Epidermal melanocyte (primary cell): ENCODE measurements at regions not wholly inside any gene's neighbourhood (a gene's known extent, or its start where the extent isn't known, plus 50 kb on each side); places are given as distances from the start of the nearest gene placed in this dataset.

ENCODE experiments used
- DNase-seq: peaks from one replicate; pipeline ENCODE4 v3.0.0; 2011; ENCODE audit warnings: low spot score; ENCODE audit not compliant: insufficient read length

- no peak for DNase-seq
These were observed 84.5 kb upstream of the FYN start for GRCh38 chr6:111957623-111958315.

GRCh38 chr6:111958534-111958933, 85.3 kb upstream of the FYN start:
- no peak for DNase-seq

- DNase-seq = no peak
These were observed 86.5 kb upstream of the FYN start for GRCh38 chr6:111959766-111960165.

GRCh38 chr6:111967131-111967530, 86.8 kb upstream of the CCN6 start:
- no peak for DNase-seq

DNA sequence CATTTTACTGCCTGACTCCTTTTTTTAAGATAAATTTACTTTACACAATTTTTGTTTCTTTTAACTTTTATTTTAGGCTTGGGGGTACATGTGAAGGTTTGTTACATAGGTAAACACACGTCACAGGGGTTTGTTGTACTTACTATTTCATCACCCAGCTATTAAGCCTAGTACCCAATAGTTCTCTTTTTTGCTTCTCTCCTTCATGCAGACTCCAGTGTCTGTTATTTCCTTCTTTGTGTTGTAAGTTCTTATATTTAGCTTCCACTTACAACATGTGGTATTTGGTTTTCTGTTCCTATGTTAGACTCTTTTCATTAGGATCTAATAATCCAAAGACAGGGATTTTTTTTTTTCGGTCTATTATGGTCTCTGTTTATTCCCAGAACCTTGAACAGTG, 83.5 kb upstream of the CCN6 start:
- DNase-seq = no peak

DNA sequence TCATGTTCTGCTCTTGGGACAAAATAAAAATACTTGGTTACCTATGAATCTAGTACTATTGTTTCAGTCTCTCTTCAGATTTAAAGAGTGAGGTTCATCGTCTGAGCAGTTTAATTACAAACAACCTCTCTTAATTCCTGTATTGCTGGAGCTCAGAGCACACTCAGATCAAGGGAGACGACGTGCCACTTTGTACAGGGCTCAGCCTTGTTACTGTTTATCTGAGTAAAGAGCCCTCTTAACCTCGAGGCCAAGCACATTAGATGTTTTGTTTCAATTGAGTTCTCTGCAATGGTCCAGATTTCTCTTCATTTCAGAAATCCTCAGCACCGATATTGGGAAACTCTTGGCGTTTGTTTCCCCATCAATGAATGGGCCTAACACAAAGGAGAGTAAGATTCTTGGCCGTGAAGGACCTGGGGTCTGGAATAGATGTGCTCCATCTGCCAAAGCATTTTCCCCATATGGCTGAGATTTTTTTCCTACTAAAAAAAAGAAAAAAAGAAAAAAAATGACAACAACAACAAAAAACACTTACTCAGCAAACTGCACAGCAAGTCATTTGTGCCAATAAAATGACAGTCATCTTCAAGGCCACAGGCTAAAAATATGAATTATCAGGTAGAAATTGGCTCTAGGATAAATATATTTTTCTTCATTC, 82.6 kb upstream of the CCN6 start:
- DNase-seq = no peak

- DNase-seq = no peak
These were observed 81.9 kb upstream of the CCN6 start for GRCh38 chr6:111971866-111972532.

DNA sequence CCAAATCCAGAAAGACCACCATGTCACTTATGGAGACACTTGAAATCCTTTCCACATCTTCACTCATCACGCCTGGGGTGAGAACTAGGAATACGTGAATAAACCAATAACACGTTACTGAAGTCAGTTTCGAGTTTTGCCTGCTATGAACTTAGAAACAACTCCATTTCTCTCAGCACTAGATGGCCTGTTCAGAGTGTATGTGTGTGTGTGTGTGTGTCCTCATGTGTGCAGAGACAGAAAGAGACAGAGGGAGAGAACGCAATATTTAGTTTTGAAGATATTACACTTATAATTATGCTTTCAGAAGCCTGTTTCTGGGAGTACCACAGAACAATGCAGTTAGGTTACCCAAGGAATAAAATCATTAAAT, 81.2 kb upstream of the CCN6 start:
- no peak for DNase-seq

GRCh38 chr6:111973118-111973761, 80.7 kb upstream of the CCN6 start:
- DNase-seq = no peak

DNA sequence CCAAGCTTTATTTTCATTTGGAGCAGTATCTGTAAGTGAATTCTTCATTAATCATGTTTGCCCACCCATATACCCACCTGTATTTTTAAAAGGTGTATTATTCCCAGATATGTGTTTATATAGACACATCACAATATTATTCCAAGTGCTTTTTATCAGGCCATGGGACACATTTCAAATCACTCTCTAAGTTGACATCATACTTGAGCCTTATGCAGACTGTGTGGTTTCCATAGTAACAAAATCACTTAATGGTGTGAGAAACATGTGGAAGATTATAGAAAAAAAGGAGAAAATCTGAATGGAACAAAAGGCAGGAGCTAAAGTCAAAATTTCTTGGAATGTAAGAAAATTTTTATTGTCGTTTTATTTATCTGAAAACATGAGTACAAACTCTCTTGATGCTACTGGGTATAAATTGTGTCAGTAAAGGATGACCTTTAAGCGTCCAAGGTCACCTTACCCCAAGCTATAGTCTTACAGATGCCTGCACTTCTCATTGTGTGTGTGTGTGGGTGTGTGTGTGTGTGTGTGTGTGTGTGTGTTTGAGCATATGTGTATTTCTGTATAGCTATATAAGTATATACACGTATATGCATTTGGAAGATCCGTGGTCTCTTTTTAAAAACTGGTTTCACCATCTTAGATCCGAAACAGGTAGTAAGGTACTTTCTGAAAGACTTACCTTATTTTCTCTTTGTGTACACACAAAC, 79.8 kb upstream of the CCN6 start:
- no peak for DNase-seq

DNA sequence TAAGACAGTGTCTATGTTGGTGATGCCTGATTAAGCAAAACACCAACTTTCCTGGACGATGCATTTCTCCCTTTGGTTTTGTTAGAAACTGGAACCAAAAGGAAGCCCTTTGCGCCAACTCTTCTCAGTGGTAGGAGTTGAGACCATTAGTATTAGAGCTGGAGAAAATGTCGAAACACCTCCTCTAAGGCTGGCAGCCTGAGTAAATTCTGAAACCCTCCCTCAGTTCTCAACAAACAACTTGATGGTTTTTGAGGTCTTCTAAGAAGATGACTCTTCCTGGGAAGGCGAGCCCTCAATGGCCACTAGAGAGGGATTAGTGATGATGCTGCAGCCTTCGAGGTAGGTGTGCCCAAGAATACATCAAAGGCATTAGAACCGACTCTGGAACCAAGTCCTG, 78.4 kb upstream of the CCN6 start:
- no peak for DNase-seq

DNA sequence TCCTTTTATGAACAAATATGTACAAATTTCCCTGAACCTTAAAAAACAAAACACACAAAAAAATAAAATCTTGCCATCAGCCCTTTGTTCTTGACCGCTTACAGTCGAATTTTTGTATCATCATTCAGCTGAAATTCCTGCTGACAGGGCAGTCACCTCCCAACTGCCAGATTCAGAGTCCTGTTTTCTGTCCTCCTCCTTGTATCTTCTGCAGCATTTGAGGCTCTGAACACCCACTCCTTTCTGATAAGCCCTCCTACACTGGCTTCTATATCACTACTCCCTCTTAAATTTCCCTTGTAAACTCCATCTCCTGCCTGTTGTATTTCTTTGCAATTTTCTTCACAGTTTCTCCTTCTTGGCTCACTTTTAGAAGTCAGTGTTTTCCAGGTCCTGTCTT, 77.8 kb upstream of the CCN6 start:
- no peak for DNase-seq

GRCh38 chr6:111978532-111979149, 75.3 kb upstream of the CCN6 start:
- peak; percentile 63 for DNase-seq

DNA sequence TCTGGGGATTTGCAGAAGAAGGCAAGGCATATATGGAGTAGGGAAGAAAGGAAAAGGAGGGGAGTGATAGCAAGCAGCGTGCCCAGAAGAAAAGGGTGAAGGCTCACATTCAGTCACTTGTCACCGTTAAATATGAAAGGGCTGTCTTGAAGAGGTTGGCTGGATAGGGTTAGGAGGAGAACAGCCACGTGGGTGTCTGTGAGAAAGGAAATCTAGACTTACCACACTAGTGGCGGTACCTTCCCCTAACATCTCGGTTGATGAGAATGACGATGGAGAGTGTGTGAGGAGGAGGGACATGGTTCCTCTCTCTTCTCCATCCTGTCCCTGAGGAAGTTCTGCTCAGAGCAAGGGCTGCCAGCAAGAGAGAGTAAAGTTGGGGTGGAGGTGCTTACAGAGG, 74.3 kb upstream of the CCN6 start:
- DNase-seq = no peak

GRCh38 chr6:111980143-111980542, 73.8 kb upstream of the CCN6 start:
- no peak for DNase-seq

DNA sequence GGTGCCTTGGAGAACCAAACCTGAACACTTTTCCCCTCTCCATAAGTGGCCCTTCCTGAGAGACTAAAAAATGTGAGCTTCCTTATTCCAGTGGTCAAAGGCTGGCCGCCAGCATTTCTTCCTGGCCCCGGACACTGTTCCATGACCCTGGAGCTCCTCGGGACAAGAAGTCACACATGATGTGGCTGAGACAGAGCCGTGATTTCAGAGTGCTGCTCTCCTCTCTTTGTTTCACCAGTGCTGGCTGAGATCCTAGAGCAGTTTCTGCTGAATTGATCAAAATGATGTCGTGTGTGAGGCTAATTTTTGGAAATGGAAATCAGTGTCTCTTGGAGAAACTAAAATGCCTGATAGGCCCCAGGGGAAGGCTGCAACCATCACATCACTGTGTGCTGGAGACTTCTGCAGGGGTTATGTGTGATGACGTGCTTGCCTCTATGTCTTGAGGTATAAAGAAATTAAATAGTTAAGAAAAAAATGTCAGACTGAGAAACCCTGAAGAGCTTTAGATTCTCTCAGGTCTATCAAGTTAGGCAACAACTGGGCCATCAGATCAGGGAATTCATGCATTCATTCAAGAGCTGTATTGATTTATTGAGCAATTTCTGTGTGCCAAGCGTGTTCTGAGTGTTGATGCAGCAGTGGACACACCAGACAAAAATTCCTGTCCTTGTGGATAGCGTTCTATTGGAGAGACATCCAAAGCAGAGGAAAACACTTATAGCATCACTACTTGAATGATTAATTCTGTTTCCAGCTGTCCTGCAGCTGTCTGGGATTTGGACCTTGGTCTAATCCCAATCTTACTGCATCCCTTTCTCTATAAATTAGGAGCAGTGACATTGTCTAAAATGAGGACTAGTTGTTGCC, 72.7 kb upstream of the CCN6 start:
- no peak for DNase-seq

- no peak for DNase-seq
These were observed 71.2 kb upstream of the CCN6 start for GRCh38 chr6:111982681-111983080.

DNA sequence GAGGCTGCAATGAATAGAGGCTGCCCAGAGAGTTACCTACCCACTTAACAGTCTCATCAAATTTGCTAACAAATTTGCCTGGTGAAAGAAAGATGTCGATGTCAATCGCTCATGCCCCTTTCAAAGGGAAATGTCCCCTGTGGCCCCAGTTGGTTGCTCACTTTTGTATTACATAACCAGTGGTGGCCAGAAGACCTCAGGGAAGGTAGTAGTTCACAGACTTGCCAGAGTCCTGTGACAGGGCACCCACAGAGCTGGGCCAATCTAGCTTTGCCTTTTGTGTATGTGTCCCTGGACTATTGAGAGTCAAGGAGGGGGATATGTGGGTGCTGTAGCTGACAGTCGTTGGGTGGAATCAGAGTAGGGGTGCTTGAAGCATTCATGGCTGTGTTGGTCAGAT, 70.7 kb upstream of the CCN6 start:
- no peak for DNase-seq

GRCh38 chr6:111984081-111984480, 69.8 kb upstream of the CCN6 start:
- DNase-seq = no peak

DNA sequence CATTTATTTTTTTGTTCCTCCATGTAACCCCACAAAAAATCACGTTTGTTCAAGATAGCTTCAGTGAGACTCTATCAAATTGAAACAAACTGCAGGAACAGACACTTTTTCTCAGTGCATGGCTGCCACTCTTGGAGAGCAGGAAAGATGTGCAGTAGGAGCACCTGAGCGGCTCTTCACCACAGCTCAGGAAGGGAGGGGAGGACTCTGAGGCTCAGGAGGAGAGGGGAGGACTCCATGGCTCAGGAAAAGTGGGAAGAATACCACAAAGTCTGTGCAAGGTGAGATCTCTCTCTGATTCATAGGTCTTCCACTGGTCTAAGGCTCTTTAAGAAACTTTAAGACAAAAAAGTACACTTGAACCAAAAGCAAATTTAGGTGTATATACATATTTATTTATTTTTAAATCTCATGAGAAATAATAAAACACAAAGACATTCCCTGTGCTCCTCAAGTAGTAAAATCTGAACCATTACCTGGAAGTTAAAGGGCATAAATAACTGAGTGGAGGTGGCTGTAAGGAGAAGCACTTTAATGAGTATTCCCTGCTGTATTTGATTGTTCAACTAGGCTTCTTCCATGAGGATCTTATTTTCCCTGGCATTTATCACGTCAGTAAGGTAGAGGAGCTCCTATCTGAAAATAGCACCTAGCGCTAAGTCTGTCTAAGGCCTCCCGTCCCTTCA, 69.2 kb upstream of the CCN6 start:
- DNase-seq = no peak
